Vagina (tissue), 2 donors: ENCODE measurements at regions not wholly inside any gene's neighbourhood (a gene's known extent, or its start where the extent isn't known, plus 50 kb on each side); places are given as distances from the start of the nearest gene placed in this dataset.

Experiments used
- DNase-seq, 2 donors: peaks; one replicate each; pipeline ENCODE4 v3.0.0-alpha.2; 2017; ENCODE audit errors: extremely low spot score in 2 of 2
- H3K27ac ChIP-seq: fragments of 200-600 bp; sonication (generic); one replicate; pipeline ENCODE4 v1.5.1; 2019
- H3K27me3 ChIP-seq: fragments of 200-600 bp; sonication (generic); one replicate; pipeline ENCODE4 v1.5.1; 2019
- H3K36me3 ChIP-seq, 2 donors: fragments of 200-600 bp; sonication (generic); one replicate each; pipeline ENCODE4 v1.5.1; 2017 to 2019
- H3K4me1 ChIP-seq: fragments of 200-600 bp; sonication (generic); one replicate; pipeline ENCODE4 v1.5.1; 2019
- H3K4me3 ChIP-seq, 2 donors: fragments of 200-600 bp; sonication (generic); 1 replicate in 1 of 2; 2 replicates in 1 of 2; pipeline ENCODE4 v1.5.1; 2016 to 2019
- H3K9me3 ChIP-seq: fragments of 200-600 bp; sonication (generic); one replicate; pipeline ENCODE4 v1.5.1; 2019
- POLR2A ChIP-seq, 2 donors: fragments of 450-650 bp; IDR thresholded peaks; one replicate each; pipeline ENCODE4 v1.6.1; 2017; ENCODE audit warnings: antibody characterized with exemption in 2 of 2, mild to moderate bottlenecking in 2 of 2, moderate library complexity in 2 of 2
- POLR2AphosphoS5 ChIP-seq, 2 donors: sonication (generic); formaldehyde crosslinking; IDR thresholded peaks; one replicate each; pipeline ENCODE4 v1.9.0; 2017; ENCODE audit warnings: antibody characterized with exemption in 2 of 2, mild to moderate bottlenecking in 2 of 2, low read depth in 1 of 2; ENCODE audit not compliant: insufficient read depth in 1 of 2
- intact Hi-C: fragments of 100-400 bp; cut with DNase I; formaldehyde crosslinking; loops from one replicate; pipeline ENCODE4 v1.15.1; 2023
- TF ChIP-seq, protein P1 (sequence below), 3 experiments: fragments of 450-650 bp in 2 of 3; fragments of 200-600 bp in 1 of 3; sonication (generic) in 1 of 3; IDR thresholded peaks; one replicate each; pipeline ENCODE4 v1.5.1; 2017 to 2019; ENCODE audit warnings: antibody characterized with exemption in 3 of 3, mild to moderate bottlenecking in 2 of 3, moderate library complexity in 2 of 3

DNA sequence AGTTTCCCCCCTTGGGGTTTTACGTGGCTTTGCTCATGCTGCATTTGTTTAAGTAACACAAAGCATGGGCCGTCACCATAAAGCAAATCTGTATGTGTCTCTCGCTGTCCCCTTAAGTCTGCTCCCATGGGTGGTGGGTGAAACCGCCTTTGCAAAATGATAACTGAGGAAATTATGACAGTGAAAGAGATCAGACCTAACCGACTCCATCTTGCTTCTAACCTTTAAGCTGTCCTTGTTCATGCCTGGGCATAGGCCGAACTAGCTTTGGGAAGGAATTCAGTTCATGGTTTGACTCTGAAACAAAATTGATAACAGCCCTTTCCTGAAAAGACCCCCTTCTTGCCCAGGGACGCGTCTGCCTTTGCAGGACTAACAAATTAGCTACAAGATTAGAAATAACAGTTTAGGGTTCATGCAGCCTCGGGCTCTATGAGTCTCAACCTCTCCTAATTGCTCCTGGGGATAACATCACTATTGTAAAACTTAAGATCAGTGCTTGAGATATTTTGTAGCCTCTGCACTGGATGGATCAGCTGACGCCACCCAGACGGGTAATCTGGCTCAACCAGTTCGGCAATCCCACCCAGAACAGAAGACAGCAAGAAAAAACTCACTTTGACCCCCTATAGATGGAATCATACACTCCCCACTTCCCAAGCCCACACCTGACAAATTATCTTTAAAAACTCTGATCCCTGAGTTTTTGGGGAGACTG lies 623.7 kb downstream of the TYW1 start:
- TF ChIP-seq POLR2AphosphoS5 (IDR thresholded peaks at IDR 0.05; ENCODE audit: insufficient read depth in 1 of 2, low read depth in 1 of 2) (no peak), POLR2A (IDR thresholded peaks at IDR 0.05) (no peak)
- TF ChIP-seq, protein P1, sequence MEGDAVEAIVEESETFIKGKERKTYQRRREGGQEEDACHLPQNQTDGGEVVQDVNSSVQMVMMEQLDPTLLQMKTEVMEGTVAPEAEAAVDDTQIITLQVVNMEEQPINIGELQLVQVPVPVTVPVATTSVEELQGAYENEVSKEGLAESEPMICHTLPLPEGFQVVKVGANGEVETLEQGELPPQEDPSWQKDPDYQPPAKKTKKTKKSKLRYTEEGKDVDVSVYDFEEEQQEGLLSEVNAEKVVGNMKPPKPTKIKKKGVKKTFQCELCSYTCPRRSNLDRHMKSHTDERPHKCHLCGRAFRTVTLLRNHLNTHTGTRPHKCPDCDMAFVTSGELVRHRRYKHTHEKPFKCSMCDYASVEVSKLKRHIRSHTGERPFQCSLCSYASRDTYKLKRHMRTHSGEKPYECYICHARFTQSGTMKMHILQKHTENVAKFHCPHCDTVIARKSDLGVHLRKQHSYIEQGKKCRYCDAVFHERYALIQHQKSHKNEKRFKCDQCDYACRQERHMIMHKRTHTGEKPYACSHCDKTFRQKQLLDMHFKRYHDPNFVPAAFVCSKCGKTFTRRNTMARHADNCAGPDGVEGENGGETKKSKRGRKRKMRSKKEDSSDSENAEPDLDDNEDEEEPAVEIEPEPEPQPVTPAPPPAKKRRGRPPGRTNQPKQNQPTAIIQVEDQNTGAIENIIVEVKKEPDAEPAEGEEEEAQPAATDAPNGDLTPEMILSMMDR (IDR thresholded peaks at IDR 0.05) = no peak
- no peak for DNase-seq
- Histone ChIP-seq H3K27me3 (no peaks in the 10 kb centered on the region), H3K4me3 (no peak overlapping the region), H3K4me1 (peaks cover under 1% of the 10 kb centered on the region), H3K27ac (no peak overlapping the region), H3K9me3 (no peaks in the 10 kb centered on the region), H3K36me3 (no peaks in the 10 kb centered on the region)
- intact Hi-C loops = no loop called here

DNA sequence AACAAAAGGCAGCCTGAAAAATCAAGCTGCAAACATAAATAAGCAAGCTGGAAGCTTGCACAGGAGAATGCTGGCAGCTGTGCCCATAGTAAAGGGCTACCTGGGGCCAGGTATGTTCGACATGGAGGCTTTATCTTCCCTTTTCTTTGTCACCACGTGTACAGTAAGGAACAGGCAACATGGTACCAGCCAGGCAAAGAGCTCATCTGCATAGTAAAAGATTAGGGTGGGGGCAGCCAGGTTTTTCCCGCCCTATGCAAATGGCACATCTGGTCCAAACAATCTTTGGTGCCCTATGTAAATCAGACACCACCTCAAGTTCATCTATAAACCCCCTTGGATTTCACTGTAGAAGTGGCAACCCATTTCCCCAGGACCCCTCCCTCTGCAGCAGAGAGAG lies 625.1 kb downstream of the TYW1 start:
- Histone ChIP-seq H3K4me3 (no peak overlapping the region), H3K36me3 (no peaks in the 10 kb centered on the region), H3K27ac (no peak overlapping the region), H3K9me3 (no peaks in the 10 kb centered on the region), H3K27me3 (no peaks in the 10 kb centered on the region), H3K4me1 (peaks cover 7% of the 10 kb centered on the region)
- intact Hi-C loops = no loop called here
- no peak for DNase-seq
- TF ChIP-seq, protein P1 (IDR thresholded peaks at IDR 0.05) = no peak
- no peak for TF ChIP-seq POLR2AphosphoS5 (IDR thresholded peaks at IDR 0.05; ENCODE audit: insufficient read depth in 1 of 2, low read depth in 1 of 2)
- TF ChIP-seq POLR2A (IDR thresholded peaks at IDR 0.05) = no peak

DNA sequence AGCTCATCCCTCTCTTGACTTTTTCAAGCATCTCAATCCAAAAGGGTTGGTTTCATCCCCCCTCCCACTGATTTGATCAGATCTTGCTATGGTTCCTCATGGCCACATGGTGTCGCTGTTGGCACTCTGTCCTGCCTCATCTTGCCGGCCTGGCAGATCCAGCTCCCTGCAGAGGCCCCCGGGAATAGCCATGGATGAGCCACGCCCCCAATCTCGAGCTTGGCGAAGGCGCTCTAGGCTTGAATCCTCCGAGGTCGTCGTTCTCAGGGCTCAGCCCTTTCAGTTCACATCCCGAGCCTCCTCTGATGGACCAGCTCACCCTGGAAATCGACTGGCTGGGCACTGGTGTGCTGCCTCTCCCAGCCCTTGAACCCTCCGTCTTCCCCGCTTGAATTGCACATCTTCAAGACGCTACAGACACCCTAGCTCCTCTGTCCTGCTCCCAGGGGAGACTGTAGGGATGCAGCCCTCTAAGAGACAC lies 628.7 kb downstream of the TYW1 start:
- TF ChIP-seq POLR2A (IDR thresholded peaks at IDR 0.05) = no peak
- TF ChIP-seq, protein P1 (IDR thresholded peaks at IDR 0.05) = peak; percentile 71 to 78 (median 77)
- TF ChIP-seq POLR2AphosphoS5 (IDR thresholded peaks at IDR 0.05; ENCODE audit: insufficient read depth in 1 of 2, low read depth in 1 of 2) = peak in 1 of 2 donors; percentile 19
- Histone ChIP-seq H3K27ac (no peak overlapping the region), H3K36me3 (no peaks in the 10 kb centered on the region), H3K27me3 (no peaks in the 10 kb centered on the region), H3K4me1 (peaks cover 7% of the 10 kb centered on the region), H3K4me3 (peak overlapping the region in 1 of 2 donors; percentile 39), H3K9me3 (no peaks in the 10 kb centered on the region)
- intact Hi-C loops = no loop called here
- no peak for DNase-seq

DNA sequence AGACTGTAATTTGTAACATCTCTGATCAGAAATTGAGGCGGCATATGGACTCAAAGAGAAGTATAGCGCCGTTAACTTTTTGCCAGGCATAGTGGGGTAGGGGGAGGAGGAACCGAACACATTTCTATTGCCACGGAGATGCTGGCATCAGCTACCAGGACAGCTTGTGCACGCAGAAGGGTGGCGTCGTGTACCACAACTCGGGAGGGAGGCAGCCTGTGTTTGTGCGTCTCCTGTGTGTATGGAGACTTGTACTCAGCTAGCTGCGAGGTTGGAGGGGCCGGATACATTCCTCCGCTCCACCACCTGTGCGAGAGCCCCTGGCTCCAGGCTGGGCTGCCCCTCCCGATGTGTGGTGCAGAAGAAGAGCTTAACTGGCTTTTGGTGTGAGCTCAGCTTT lies 634.8 kb downstream of the TYW1 start:
- no peak for DNase-seq
- Histone ChIP-seq H3K4me1 (no peaks in the 10 kb centered on the region), H3K27ac (no peak overlapping the region), H3K9me3 (no peaks in the 10 kb centered on the region), H3K36me3 (no peaks in the 10 kb centered on the region), H3K27me3 (no peaks in the 10 kb centered on the region), H3K4me3 (no peak overlapping the region)
- TF ChIP-seq, protein P1 (IDR thresholded peaks at IDR 0.05) = no peak
- TF ChIP-seq POLR2A (IDR thresholded peaks at IDR 0.05) = no peak
- no peak for TF ChIP-seq POLR2AphosphoS5 (IDR thresholded peaks at IDR 0.05; ENCODE audit: insufficient read depth in 1 of 2, low read depth in 1 of 2)
- intact Hi-C loops = no loop called here

DNA sequence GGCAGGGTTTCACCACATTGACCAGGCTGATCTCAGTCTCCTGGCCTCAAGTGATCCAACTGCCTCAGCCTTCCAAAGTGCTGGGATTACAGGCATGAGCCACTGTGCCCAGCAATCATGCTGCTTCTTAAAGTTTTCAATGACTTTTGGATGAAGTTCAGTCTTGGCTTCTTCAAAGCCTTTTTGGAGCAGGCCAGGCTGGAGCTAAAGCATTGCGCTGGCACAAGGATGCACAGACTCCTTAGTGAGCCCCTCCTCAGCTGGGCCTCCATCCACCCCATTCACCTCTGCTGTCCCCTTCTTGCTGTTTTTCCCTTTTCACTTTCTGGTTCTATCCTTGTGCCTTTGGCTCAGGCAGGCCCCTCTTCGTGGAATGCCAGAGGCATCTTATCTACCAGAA lies 638.6 kb downstream of the TYW1 start:
- Histone ChIP-seq H3K9me3 (no peaks in the 10 kb centered on the region), H3K4me1 (no peaks in the 10 kb centered on the region), H3K27ac (no peak overlapping the region), H3K36me3 (no peaks in the 10 kb centered on the region), H3K4me3 (no peak overlapping the region), H3K27me3 (no peaks in the 10 kb centered on the region)
- DNase-seq = no peak
- TF ChIP-seq, protein P1 (IDR thresholded peaks at IDR 0.05) = no peak
- no peak for TF ChIP-seq POLR2AphosphoS5 (IDR thresholded peaks at IDR 0.05; ENCODE audit: insufficient read depth in 1 of 2, low read depth in 1 of 2)
- TF ChIP-seq POLR2A (IDR thresholded peaks at IDR 0.05) = no peak
- intact Hi-C loops = no loop called here
